HG03066 (cell line): ENCODE measurements at regions not wholly inside any gene's neighbourhood (a gene's known extent, or its start where the extent isn't known, plus 50 kb on each side); places are given as distances from the start of the nearest gene placed in this dataset.

Source experiments
- ATAC-seq: cut with Tn5 transposase; IDR thresholded peaks from one replicate; pipeline ENCODE4 v1.9.1; 2021; ENCODE audit warnings: low read depth; ENCODE audit not compliant: unreplicated experiment

GRCh38 chr4:11342401-11342800 lies 86.3 kb downstream of the HS3ST1 start:
- no peak for ATAC-seq

GRCh38 chr4:11341337-11342043 lies 87.2 kb downstream of the HS3ST1 start:
- ATAC-seq = peak; percentile 52

- ATAC-seq = no peak
These were observed 89.5 kb downstream of the HS3ST1 start for GRCh38 chr4:11338956-11339782.

- no peak for ATAC-seq
These were observed 91.4 kb downstream of the HS3ST1 start for GRCh38 chr4:11337287-11337686.

GRCh38 chr4:11336435-11336834 lies 92.3 kb downstream of the HS3ST1 start:
- no peak for ATAC-seq

GRCh38 chr4:11334887-11335286 lies 93.8 kb downstream of the HS3ST1 start:
- ATAC-seq = no peak

- ATAC-seq = no peak
These were observed 100.3 kb downstream of the HS3ST1 start for GRCh38 chr4:11328401-11328800.

GRCh38 chr4:11326021-11326420 lies 102.7 kb downstream of the HS3ST1 start:
- ATAC-seq = no peak

- ATAC-seq = no peak
These were observed 104.9 kb downstream of the HS3ST1 start for GRCh38 chr4:11323771-11324170.

- no peak for ATAC-seq
These were observed 115.3 kb downstream of the HS3ST1 start for GRCh38 chr4:11313157-11313943.

- ATAC-seq = no peak
These were observed 116.3 kb downstream of the HS3ST1 start for GRCh38 chr4:11312389-11312788.

- no peak for ATAC-seq
These were observed 127.5 kb downstream of the HS3ST1 start for GRCh38 chr4:11301075-11301660.

- ATAC-seq = no peak
These were observed 128.9 kb downstream of the HS3ST1 start for GRCh38 chr4:11299836-11300235.

- ATAC-seq = no peak
These were observed 129.7 kb downstream of the HS3ST1 start for GRCh38 chr4:11299016-11299415.

GRCh38 chr4:11298451-11298850 lies 130.2 kb downstream of the HS3ST1 start:
- no peak for ATAC-seq

- ATAC-seq = no peak
These were observed 131.1 kb downstream of the HS3ST1 start for GRCh38 chr4:11297627-11298026.

- no peak for ATAC-seq
These were observed 131.5 kb downstream of the HS3ST1 start for GRCh38 chr4:11297201-11297600.

GRCh38 chr4:11293866-11294265 lies 134.8 kb downstream of the HS3ST1 start:
- ATAC-seq = no peak

GRCh38 chr4:11287055-11287454 lies 141.6 kb downstream of the HS3ST1 start:
- ATAC-seq = no peak

- no peak for ATAC-seq
These were observed 142.2 kb downstream of the HS3ST1 start for GRCh38 chr4:11286533-11286932.

- no peak for ATAC-seq
These were observed 147.0 kb downstream of the HS3ST1 start for GRCh38 chr4:11281720-11282119.
